Skin of body (tissue), 1 donor: ENCODE measurements at regions not wholly inside any gene's neighbourhood (a gene's known extent, or its start where the extent isn't known, plus 50 kb on each side); places are given as distances from the start of the nearest gene placed in this dataset.
"Not testable (repeated sequence)": the region's sequence is repeated elsewhere in the genome, so short reads cannot be mapped to it uniquely, and the experiment has no call there.

ENCODE experiments used
- DNase-seq: peaks from one replicate; lab custom pipeline; 2025; lab: John Stamatoyannopoulos, UW

GRCh38 chr17:14744761-14745473 is 444.0 kb downstream of the HS3ST3B1 start:
- no peak for DNase-seq

DNA sequence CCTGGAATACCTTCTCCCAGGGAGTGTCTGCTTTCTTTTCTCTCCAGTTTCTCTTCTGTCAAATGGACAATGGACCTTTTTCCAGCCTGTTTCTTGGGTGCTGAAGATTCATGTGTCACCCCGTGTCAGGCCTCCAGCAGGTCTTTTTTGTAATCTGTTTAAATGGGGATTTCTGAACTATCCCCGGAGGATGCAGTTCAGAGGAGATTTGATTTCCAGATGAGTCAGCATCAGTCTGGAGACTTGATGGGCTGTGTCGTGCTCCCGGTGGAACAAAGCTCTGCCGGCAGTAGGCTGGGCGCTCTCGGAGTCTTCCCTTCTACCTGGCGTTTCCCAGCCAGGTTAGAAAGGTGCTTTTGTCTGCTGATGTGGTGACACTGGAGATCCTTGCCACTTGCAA is 440.6 kb downstream of the HS3ST3B1 start:
- DNase-seq = no peak

DNA sequence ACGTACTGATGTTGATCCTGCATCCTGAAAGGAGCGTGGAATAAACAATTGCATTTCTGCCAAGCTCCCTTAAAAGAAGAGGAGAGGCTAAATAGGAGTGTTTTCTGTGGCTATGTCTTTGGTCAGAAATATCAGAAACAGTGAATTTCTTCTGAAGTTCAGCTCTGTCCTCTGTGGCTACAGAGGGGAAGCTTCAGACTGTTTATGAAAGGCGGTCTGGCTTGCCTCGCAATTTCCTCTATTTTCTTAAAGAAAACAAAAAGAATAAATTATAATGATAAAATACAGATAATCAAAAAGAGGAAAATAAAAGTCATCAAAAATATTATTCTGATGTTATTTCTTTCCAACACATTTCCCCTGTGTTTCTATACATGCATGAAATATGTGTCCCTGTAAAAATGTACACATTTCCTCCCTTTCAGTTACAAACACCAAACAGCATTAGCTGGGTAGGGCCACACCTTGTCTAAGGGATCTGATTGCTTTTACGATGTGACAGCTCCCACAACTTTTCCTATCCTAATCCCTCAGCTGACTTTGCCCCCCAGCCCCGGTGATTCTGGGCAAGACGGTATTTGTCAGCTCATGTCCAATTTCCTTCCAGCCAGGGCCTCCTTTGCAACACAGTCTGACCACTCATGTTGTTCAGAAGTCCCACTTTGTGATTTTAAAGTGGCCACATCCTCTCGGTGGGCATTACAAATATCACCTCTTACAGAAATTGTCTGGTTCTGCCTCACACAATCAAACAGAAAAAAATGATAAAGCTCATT is 439.0 kb downstream of the HS3ST3B1 start:
- no peak for DNase-seq

DNA sequence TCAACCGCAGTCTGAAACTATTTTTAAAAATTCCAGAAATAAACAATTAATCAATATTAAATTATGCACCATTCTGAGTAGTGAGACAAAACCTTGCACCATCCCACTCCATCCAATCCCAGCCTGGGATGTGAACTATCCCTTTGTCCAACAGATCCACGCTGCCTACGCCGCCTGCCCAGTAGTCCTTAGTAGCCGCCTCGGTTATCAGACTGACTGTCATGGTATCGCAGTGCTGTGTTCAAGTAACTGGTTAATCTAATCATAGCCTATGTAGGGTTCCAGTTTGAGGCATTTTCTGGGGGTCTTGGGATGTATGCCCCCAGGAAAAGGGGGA is 437.7 kb downstream of the HS3ST3B1 start:
- DNase-seq = no peak

DNA sequence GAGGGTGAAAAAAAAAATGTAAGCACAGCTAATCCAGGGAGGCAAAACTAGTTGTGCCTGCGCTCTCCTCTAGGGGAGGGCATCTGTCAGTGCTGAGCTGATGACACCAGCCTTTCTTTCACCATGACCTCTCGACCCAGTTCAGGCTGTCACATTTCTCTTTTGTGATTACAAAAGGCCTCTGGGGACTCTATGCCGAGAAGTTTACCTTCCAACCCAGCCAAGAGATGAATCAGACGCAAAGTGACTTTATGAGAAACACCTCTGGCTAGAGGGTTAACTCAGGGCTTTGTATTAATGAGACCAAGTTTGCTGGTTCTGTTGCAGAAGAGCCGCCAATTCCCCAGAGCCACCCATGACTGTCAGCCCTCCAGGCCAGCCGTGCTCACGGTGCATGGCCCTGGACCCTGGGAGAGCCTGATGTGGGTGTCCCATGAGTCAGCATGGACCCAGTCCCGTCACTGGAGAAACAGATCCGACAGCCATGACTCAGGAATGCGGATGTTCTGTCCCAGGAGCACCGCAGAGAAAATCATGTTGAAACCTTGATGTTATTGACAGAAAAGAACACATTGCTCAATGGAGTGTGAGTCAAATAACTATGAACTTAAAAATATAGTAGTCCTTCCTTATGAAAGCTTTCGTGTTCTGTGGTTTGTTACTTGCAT is 437.2 kb downstream of the HS3ST3B1 start:
- DNase-seq = no peak

GRCh38 chr17:14736631-14737030 is 435.8 kb downstream of the HS3ST3B1 start:
- DNase-seq = no peak

DNA sequence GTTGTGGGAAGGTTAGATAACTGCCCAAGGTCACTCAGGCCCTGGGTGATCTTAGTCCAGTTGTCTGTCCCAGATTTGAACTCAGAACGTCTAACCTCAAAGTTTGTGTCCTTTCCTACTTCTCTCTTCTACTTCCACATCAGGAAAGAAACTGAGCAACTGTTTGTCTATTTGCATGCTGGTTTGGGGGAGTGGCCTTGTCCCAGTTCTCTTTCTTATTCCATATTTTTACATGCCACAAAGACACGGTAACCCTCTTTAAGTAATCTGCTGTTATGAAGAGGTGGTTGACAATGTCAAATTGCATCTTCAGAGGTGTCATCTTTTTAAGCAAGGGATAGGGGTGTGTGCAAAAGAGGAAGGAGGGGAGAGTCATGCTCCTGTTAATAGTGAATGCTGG is 432.5 kb downstream of the HS3ST3B1 start:
- no peak for DNase-seq

GRCh38 chr17:14732211-14732610 is 431.3 kb downstream of the HS3ST3B1 start:
- DNase-seq = no peak

DNA sequence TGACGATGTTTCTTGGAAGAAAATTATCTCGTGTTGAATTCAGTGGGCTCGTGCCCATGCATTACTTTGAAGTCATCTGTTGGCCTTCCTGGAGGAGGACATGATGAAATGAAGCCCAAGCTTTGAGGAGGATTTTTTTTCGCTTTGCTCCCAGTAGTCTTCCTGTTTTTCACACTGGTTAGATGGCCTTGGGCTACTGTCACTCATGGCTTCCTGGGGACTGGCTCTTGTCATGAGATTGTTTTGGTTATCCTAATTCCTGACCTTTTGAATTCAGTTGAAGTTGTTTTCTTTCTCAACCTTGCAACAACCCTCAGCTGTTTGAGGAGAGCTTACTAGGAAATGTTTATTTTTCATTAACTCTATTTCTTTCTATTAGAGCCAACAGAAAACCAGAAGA is 430.7 kb downstream of the HS3ST3B1 start:
- DNase-seq = no peak

GRCh38 chr17:14730821-14731220 is 429.9 kb downstream of the HS3ST3B1 start:
- DNase-seq = no peak

DNA sequence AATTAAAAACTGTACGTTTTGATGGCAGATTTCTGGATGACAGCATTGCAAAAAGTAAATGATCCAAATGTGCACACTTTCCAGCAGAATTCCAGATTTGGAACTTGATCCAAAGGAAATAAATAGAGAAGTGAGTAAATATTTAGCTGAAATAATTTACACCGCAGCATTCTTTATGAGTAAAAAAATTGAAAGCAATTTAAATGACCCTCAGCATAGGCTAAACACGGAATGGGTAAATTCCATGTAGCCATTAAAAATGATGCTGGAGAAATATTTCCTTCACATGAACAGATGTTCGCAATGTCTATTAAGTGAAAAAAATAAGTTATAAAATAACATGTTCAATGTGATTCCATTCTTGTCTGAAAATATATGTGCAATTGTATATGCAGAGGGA is 424.8 kb downstream of the HS3ST3B1 start:
- DNase-seq = no peak

DNA sequence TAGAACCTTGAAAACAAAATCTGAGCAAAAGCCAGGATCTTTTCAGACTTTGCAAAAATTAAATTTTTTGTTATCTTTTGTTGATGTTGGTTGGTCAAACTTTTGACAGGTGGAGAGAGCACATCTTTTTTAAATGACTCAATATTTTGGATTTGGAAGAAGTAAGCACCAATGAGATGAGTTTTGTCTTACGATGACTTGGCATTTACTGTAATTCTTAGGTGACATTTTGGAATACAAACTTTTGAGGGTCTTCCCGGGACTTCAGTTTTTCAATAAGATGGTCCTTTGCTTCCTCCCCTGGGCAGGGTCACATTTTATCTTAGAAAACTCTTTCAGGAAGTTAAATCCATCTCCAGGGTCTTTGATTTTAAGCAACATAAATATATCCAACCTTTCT is 423.9 kb downstream of the HS3ST3B1 start:
- no peak for DNase-seq

GRCh38 chr17:14723349-14723748 is 422.5 kb downstream of the HS3ST3B1 start:
- not testable (repeated sequence) for DNase-seq

GRCh38 chr17:14719942-14720341 is 419.1 kb downstream of the HS3ST3B1 start:
- DNase-seq = no peak

DNA sequence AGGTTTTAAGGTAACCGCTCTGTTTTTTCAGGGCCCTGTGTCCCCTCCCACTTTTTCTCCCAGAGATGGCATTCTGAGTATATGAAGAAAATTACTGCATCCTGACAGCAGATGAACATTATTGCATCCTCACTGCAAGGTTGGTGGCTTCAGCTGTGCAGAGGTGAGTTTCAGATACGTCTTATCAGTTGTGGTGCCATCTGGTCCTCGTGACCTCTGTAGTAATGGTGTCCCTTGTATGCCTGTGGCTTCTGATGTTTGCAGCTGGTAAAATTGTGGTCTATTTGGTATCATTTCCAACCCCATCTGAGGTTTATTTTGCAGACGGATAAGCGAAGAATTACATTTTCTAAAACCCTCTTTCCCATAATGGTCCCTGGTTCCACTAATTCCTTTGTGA is 417.0 kb downstream of the HS3ST3B1 start:
- DNase-seq = no peak

- DNase-seq = no peak
Observed at GRCh38 chr17:14715561-14715960, 414.7 kb downstream of the HS3ST3B1 start.

GRCh38 chr17:14712611-14713021 is 411.7 kb downstream of the HS3ST3B1 start:
- DNase-seq = no peak

DNA sequence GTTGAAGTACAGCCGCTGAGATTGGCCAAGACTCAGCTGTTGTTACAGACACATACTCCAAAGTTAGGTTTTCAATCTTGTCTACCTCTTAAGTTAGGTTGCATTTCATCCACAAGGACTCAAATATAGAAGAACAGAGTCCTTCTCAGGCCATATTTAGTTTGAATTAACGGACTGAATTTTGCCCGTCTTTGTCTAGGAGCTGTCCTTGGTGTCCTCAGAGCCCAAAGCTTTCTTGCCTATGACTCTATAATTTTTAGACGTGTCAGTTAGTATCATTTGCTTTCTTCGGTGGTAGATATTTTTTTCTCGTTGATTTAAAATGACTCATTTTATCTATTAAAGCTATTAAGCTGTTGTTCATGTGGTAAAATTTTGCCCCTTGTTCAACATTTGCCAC is 403.2 kb downstream of the HS3ST3B1 start:
- DNase-seq = no peak

DNA sequence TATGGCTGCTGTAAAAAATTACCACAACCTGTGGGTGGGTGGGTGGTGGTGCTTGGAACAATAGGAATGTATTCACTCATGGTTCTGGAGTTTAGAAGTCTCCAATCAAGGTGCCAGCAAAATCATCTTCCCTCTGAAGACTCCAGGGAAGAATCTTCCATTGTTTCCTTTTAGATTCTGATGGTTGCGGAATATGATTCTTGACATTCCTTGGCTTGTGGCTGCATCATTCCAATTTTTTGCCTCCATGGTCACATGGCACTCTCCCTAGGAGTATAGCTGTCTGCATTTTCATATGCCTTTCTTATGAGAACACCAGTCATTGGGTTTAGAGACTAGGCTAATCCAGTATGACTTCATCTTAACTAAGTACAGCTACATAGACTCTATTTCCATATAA is 401.0 kb downstream of the HS3ST3B1 start:
- DNase-seq = no peak

GRCh38 chr17:14699574-14700185 is 398.8 kb downstream of the HS3ST3B1 start:
- DNase-seq = no peak

GRCh38 chr17:14693382-14693781 is 392.5 kb downstream of the HS3ST3B1 start:
- DNase-seq = no peak

DNA sequence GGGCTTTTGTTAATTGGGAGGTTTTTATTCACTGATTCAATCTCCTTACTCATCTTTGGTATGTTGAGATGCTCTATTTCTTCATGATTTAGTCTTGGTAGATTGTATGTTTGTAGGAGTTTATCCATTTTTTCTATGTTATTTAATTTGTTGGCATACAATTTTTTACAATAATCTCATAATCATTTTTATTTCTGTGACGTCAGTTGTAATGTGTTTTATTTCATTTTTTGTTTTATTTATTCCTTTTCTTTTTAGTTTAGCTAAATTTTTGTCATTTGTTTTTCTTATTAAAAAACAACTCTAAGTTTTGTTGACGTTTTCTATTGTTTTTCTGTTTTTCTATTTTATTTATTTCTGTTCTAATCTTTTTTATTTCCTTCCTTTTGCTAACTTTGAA is 389.8 kb downstream of the HS3ST3B1 start:
- DNase-seq = no peak
